ENCODE measurements at regions not wholly inside any gene's neighbourhood (a gene's known extent, or its start where the extent isn't known, plus 50 kb on each side); places are given as distances from the start of the nearest gene placed in this dataset.

DNA sequence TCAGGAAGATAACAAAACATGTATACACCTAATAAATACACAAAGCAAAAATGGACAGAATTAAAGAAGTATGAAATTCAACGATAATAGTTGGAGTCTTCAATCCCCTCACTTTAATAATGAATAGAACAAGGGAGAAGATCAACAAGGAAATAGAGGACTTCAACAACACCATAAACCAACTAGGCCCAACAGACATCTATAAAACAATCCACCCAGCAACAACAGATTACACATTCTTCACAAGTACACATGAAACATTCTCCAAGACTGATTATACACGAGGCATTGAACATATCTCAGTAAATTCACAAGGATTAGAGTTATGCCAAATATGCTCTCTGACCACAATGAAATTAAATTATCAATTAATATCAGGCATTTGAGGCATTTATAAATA is 185.5 kb upstream of the NBEA start:
- Histone ChIP-seq H3K4me1 (ENCODE audit: insufficient read depth, low read length) (no peaks in the 10 kb centered on the region), H3K27me3 (ENCODE audit: insufficient read depth, low read length) (no peaks in the 10 kb centered on the region), H3K9ac (ENCODE audit: low read depth, low read length) (no peak overlapping the region), H3K27ac (ENCODE audit: low read length) (no peak overlapping the region), H3K9me3 (ENCODE audit: insufficient read depth, low read depth, low read length) (no peaks in the 10 kb centered on the region), H3K36me3 (ENCODE audit: insufficient read depth, low read depth, low read length) (no peaks in the 10 kb centered on the region), H3K4me3 (ENCODE audit: low read length) (no peak overlapping the region)

DNA sequence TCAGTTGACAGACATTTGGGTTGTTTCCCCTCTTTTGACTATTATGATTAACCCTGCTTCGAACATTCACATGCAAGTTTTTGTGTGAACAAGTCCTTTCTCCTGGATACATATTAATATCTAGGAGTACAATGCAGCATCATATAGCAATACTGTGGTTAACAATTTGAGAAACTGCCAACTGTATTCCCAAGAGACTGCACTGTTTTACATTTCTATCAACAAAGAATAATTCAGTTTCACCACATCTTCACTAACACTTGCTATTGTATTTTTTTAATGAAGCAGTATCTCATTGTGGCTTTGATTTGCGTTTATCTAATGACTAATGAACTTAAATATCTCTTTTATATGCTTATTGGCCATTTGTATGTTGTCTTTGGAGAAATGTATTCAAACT is 184.6 kb upstream of the NBEA start:
- Histone ChIP-seq H3K9me3 (ENCODE audit: insufficient read depth, low read depth, low read length) (no peaks in the 10 kb centered on the region), H3K9ac (ENCODE audit: low read depth, low read length) (no peak overlapping the region), H3K4me1 (ENCODE audit: insufficient read depth, low read length) (no peaks in the 10 kb centered on the region), H3K27me3 (ENCODE audit: insufficient read depth, low read length) (no peaks in the 10 kb centered on the region), H3K27ac (ENCODE audit: low read length) (no peak overlapping the region), H3K4me3 (ENCODE audit: low read length) (no peak overlapping the region), H3K36me3 (ENCODE audit: insufficient read depth, low read depth, low read length) (no peaks in the 10 kb centered on the region)

- no peaks in the 10 kb centered on the region for H3K36me3 ChIP-seq (ENCODE audit: insufficient read depth, low read depth, low read length)
- no peak overlapping the region for H3K4me3 ChIP-seq (ENCODE audit: low read length)
- H3K4me1 ChIP-seq (ENCODE audit: insufficient read depth, low read length) = no peaks in the 10 kb centered on the region
- no peaks in the 10 kb centered on the region for H3K9me3 ChIP-seq (ENCODE audit: insufficient read depth, low read depth, low read length)
- H3K27me3 ChIP-seq (ENCODE audit: insufficient read depth, low read length) = no peaks in the 10 kb centered on the region
- H3K9ac ChIP-seq (ENCODE audit: low read depth, low read length) = no peak overlapping the region
- H3K27ac ChIP-seq (ENCODE audit: low read length) = no peak overlapping the region
Measured at GRCh38 chr13:34758628-34759027, 183.4 kb upstream of the NBEA start.

- H3K4me1 ChIP-seq (ENCODE audit: insufficient read depth, low read length) = no peaks in the 10 kb centered on the region
- no peak overlapping the region for H3K27ac ChIP-seq (ENCODE audit: low read length)
Measured at GRCh38 chr13:34762312-34762711, 179.8 kb upstream of the NBEA start.

DNA sequence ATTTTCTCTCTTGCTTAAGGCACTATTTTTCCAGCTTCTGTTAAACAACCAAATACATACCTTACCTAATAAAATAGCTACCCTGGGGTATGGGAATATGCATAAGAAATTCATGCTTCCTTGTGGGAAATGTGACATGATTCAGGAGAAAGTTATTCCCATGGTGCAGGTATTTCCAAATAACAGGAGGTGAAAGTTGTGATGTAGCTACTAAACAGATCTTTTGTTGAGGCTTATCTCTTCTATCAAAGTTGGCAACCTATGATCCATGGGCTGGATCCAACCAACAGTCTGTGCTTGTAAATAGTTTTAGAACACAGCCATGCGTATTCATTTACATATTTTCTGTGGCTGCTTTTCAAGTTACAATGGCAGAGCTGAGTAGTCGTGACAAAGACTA is 177.8 kb upstream of the NBEA start:
- H3K9me3 ChIP-seq (ENCODE audit: insufficient read depth, low read depth, low read length) = peaks cover 5% of the 10 kb centered on the region; the same call in 1 of the 2 replicates
- no peaks in the 10 kb centered on the region for H3K4me1 ChIP-seq (ENCODE audit: insufficient read depth, low read length)
- H3K9ac ChIP-seq (ENCODE audit: low read depth, low read length) = no peak overlapping the region
- H3K27me3 ChIP-seq (ENCODE audit: insufficient read depth, low read length) = no peaks in the 10 kb centered on the region
- no peak overlapping the region for H3K27ac ChIP-seq (ENCODE audit: low read length)
- no peaks in the 10 kb centered on the region for H3K36me3 ChIP-seq (ENCODE audit: insufficient read depth, low read depth, low read length)
- H3K4me3 ChIP-seq (ENCODE audit: low read length) = no peak overlapping the region

More at GRCh38 chr13:34762312-34762711, 179.8 kb upstream of the NBEA start:
- H3K4me3 ChIP-seq (ENCODE audit: low read length) = no peak overlapping the region
- no peaks in the 10 kb centered on the region for H3K27me3 ChIP-seq (ENCODE audit: insufficient read depth, low read length)
- H3K9ac ChIP-seq (ENCODE audit: low read depth, low read length) = no peak overlapping the region
- no peaks in the 10 kb centered on the region for H3K36me3 ChIP-seq (ENCODE audit: insufficient read depth, low read depth, low read length)
- H3K9me3 ChIP-seq (ENCODE audit: insufficient read depth, low read depth, low read length) = peaks cover 5% of the 10 kb centered on the region; the same call in 1 of the 2 replicates

DNA sequence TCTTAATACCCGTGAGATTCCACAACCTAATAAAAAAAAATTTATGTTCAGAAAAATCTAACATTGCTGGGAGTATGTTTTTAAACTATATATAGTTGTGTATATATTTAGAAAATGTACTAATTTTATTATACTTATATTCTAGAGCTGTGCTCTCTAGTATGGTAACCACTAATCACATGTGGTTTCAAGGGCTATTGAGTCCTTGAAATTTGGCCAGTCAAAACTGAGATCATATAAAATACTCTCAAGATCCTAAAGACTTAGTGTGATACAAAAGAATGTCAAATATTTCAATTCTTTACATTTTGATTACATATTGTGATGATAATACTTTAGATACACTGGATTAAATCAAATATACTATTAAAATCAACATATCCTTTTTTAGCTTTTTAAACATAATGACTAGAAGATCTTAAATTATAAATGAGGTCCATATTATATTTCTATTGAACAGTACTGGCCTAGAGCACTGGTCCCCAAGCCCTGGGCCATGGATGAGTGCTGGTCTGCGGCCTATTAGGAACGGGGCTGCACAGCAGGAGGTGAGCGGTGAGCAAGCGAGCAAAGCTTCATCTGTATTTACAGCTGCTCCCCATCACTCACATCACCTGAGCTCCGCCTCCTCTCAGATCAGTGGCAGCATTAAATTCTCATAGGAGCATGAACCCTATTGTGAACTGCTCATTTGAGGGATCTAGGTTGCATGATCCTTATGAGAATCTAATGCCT is 176.5 kb upstream of the NBEA start:
- no peaks in the 10 kb centered on the region for H3K36me3 ChIP-seq (ENCODE audit: insufficient read depth, low read depth, low read length)
- H3K9ac ChIP-seq (ENCODE audit: low read depth, low read length) = no peak overlapping the region
- H3K27me3 ChIP-seq (ENCODE audit: insufficient read depth, low read length) = no peaks in the 10 kb centered on the region
- H3K4me3 ChIP-seq (ENCODE audit: low read length) = no peak overlapping the region
- no peaks in the 10 kb centered on the region for H3K4me1 ChIP-seq (ENCODE audit: insufficient read depth, low read length)
- H3K9me3 ChIP-seq (ENCODE audit: insufficient read depth, low read depth, low read length) = peaks cover 5% of the 10 kb centered on the region; the same call in 1 of the 2 replicates
- H3K27ac ChIP-seq (ENCODE audit: low read length) = no peak overlapping the region

- H3K4me3 ChIP-seq (ENCODE audit: low read length) = no peak overlapping the region
- no peaks in the 10 kb centered on the region for H3K27me3 ChIP-seq (ENCODE audit: insufficient read depth, low read length)
- peaks cover 5% of the 10 kb centered on the region; the same call in 1 of the 2 replicates for H3K9me3 ChIP-seq (ENCODE audit: insufficient read depth, low read depth, low read length)
- H3K9ac ChIP-seq (ENCODE audit: low read depth, low read length) = no peak overlapping the region
- H3K27ac ChIP-seq (ENCODE audit: low read length) = no peak overlapping the region
- no peaks in the 10 kb centered on the region for H3K4me1 ChIP-seq (ENCODE audit: insufficient read depth, low read length)
- H3K36me3 ChIP-seq (ENCODE audit: insufficient read depth, low read depth, low read length) = no peaks in the 10 kb centered on the region
Measured at GRCh38 chr13:34767778-34768177, 174.3 kb upstream of the NBEA start.

GRCh38 chr13:34772206-34772605 is 169.9 kb upstream of the NBEA start:
- no peaks in the 10 kb centered on the region for H3K36me3 ChIP-seq (ENCODE audit: insufficient read depth, low read depth, low read length)
- H3K9ac ChIP-seq (ENCODE audit: low read depth, low read length) = no peak overlapping the region
- no peaks in the 10 kb centered on the region for H3K9me3 ChIP-seq (ENCODE audit: insufficient read depth, low read depth, low read length)
- H3K4me3 ChIP-seq (ENCODE audit: low read length) = no peak overlapping the region
- H3K27ac ChIP-seq (ENCODE audit: low read length) = no peak overlapping the region
- H3K4me1 ChIP-seq (ENCODE audit: insufficient read depth, low read length) = peaks cover 11% of the 10 kb centered on the region; the same call in 1 of the 2 replicates
- no peaks in the 10 kb centered on the region for H3K27me3 ChIP-seq (ENCODE audit: insufficient read depth, low read length)

GRCh38 chr13:34772881-34773280 is 169.2 kb upstream of the NBEA start:
- Histone ChIP-seq H3K4me1 (ENCODE audit: insufficient read depth, low read length) (peaks cover 13% of the 10 kb centered on the region; the same call in 1 of the 2 replicates), H3K9me3 (ENCODE audit: insufficient read depth, low read depth, low read length) (no peaks in the 10 kb centered on the region), H3K27ac (ENCODE audit: low read length) (no peak overlapping the region), H3K9ac (ENCODE audit: low read depth, low read length) (no peak overlapping the region), H3K36me3 (ENCODE audit: insufficient read depth, low read depth, low read length) (no peaks in the 10 kb centered on the region), H3K4me3 (ENCODE audit: low read length) (no peak overlapping the region), H3K27me3 (ENCODE audit: insufficient read depth, low read length) (no peaks in the 10 kb centered on the region)

GRCh38 chr13:34776390-34776981 is 165.6 kb upstream of the NBEA start:
- Histone ChIP-seq H3K4me1 (ENCODE audit: insufficient read depth, low read length) (peaks cover 13% of the 10 kb centered on the region; the same call in 1 of the 2 replicates), H3K4me3 (ENCODE audit: low read length) (no peak overlapping the region; the same call in 1 of the 2 replicates), H3K36me3 (ENCODE audit: insufficient read depth, low read depth, low read length) (no peaks in the 10 kb centered on the region), H3K9ac (ENCODE audit: low read depth, low read length) (no peak overlapping the region), H3K27ac (ENCODE audit: low read length) (no peak overlapping the region), H3K9me3 (ENCODE audit: insufficient read depth, low read depth, low read length) (no peaks in the 10 kb centered on the region), H3K27me3 (ENCODE audit: insufficient read depth, low read length) (no peaks in the 10 kb centered on the region)

GRCh38 chr13:34777089-34777913 is 164.8 kb upstream of the NBEA start:
- Histone ChIP-seq H3K4me3 (ENCODE audit: low read length) (no peak overlapping the region), H3K27me3 (ENCODE audit: insufficient read depth, low read length) (no peaks in the 10 kb centered on the region), H3K9ac (ENCODE audit: low read depth, low read length) (no peak overlapping the region), H3K4me1 (ENCODE audit: insufficient read depth, low read length) (peaks cover 13% of the 10 kb centered on the region; the same call in 1 of the 2 replicates), H3K27ac (ENCODE audit: low read length) (no peak overlapping the region), H3K36me3 (ENCODE audit: insufficient read depth, low read depth, low read length) (no peaks in the 10 kb centered on the region), H3K9me3 (ENCODE audit: insufficient read depth, low read depth, low read length) (no peaks in the 10 kb centered on the region)

Measured in iPS-20b (cell line).